K562 (cell line): ENCODE measurements at regions not wholly inside any gene's neighbourhood (a gene's known extent, or its start where the extent isn't known, plus 50 kb on each side); places are given as distances from the start of the nearest gene placed in this dataset.

Experiments used
- ATAC-seq: fragments of 200-7000 bp; cut with Tn5 transposase; 3 replicates; pipeline ENCODE4 v1.9.1; 2020; ENCODE audit warnings: moderate library complexity
- BruUV-seq: library from RNA; stranded (reverse); fragments of 400-500 nt; replicated peaks from 2 replicates; lab custom pipeline; 2021; lab: Mats Ljungman, UMichigan
- CTCF ChIA-PET: fragments of 300-600 bp; formaldehyde crosslinking; extraction: SDS; loops from one replicate; lab custom pipeline; 2021; ENCODE audit warnings: low intra/inter-chr PET ratio; lab: Yijun Ruan, JAX
- POLR2A ChIA-PET: fragments of 300-600, 350-650 bp; sonication (Branson Sonifier 250); formaldehyde crosslinking; extraction: SDS; loops from one replicate; lab custom pipeline; 2021; ENCODE audit warnings: antibody characterized with exemption, inconsistent platforms; lab: Yijun Ruan, JAX
- DNase-seq, 4 experiments: peaks; one replicate each; pipeline versions ENCODE4 v3.0.0 to v3.0.0-alpha.2; 2011 to 2018; ENCODE audit warnings: low spot score in 3 of 4, mixed read lengths in 3 of 4; ENCODE audit errors: extremely low read depth in 1 of 4
- FAIRE-seq: peaks from 2 replicates; lab custom pipeline; 2011; peaks lifted over from hg19 to GRCh38; lab: Jason Lieb, UNC
- H2AFZ ChIP-seq: 2 replicates; pipeline ENCODE4 v1.6.0; 2011; ENCODE audit warnings: low read depth, low read length, control low read depth, inconsistent platforms
- H3K27ac ChIP-seq: fragments of 200-600 bp; 3 replicates; pipeline ENCODE4 v1.8.0; 2011; ENCODE audit warnings: low read depth, mild to moderate bottlenecking, control low read depth, inconsistent platforms, low read length, moderate library complexity, mixed read lengths; ENCODE audit errors: extremely low read depth
- H3K27me3 ChIP-seq, 2 experiments: fragments of 300-600 bp in 1 of 2; 2 replicates in 1 of 2; 3 replicates in 1 of 2; pipeline versions ENCODE4 v1.6.0 to v1.8.0; 2011; ENCODE audit warnings: inconsistent platforms in 2 of 2, low read length in 2 of 2, mild to moderate bottlenecking in 1 of 2, mixed read lengths in 1 of 2, moderate library complexity in 1 of 2; ENCODE audit not compliant: control insufficient read depth in 2 of 2, insufficient read depth in 2 of 2
- H3K36me3 ChIP-seq: fragments of 300-600 bp; 3 replicates; pipeline ENCODE4 v1.8.0; 2011; ENCODE audit warnings: mild to moderate bottlenecking, low read length, inconsistent platforms; ENCODE audit not compliant: control insufficient read depth, insufficient read depth
- H3K4me1 ChIP-seq, 2 experiments: fragments of 200-600 bp in 1 of 2; replicated peaks in 1 of 2; 2 replicates in 1 of 2; 3 replicates in 1 of 2; pipeline versions ENCODE4 v1.5.1 to v1.8.0; 2011; ENCODE audit warnings: inconsistent platforms in 2 of 2, low read length in 2 of 2, mild to moderate bottlenecking in 1 of 2, mixed read lengths in 1 of 2, moderate library complexity in 1 of 2; ENCODE audit not compliant: control insufficient read depth in 2 of 2, insufficient read depth in 2 of 2
- H3K4me2 ChIP-seq: 2 replicates; pipeline ENCODE4 v1.6.1; 2011; ENCODE audit warnings: low read length, control low read depth, inconsistent platforms, mixed read lengths; ENCODE audit not compliant: insufficient read depth
- H3K4me3 ChIP-seq: fragments of 200-600 bp; sonication (generic), shearing (Covaris generic); 2 replicates; pipeline ENCODE4 v1.5.1; 2016; ENCODE audit warnings: control low read depth, inconsistent platforms
- H3K79me2 ChIP-seq: fragments of 200-600 bp; 3 replicates; pipeline ENCODE4 v1.8.0; 2011; ENCODE audit warnings: low read length, inconsistent platforms; ENCODE audit not compliant: control insufficient read depth, insufficient read depth
- H3K9ac ChIP-seq, 2 experiments: 2 replicates each; pipeline versions ENCODE4 v1.6.0 to v1.6.1; 2011; ENCODE audit warnings: low read depth in 2 of 2, low read length in 2 of 2, control low read depth in 1 of 2, inconsistent platforms in 1 of 2, mild to moderate bottlenecking in 1 of 2, mixed read lengths in 1 of 2; ENCODE audit not compliant: insufficient read depth in 1 of 2
- H3K9me1 ChIP-seq: one replicate; pipeline ENCODE4 v1.6.0; 2011; ENCODE audit warnings: inconsistent platforms, mild to moderate bottlenecking, low read length, moderate library complexity; ENCODE audit not compliant: control insufficient read depth, insufficient read depth
- H3K9me3 ChIP-seq: replicated peaks from 2 replicates; pipeline ENCODE4 v1.5.1; 2011; ENCODE audit warnings: low read depth, low read length, inconsistent platforms; ENCODE audit not compliant: control insufficient read depth, insufficient read depth
- H4K20me1 ChIP-seq: replicated peaks from 2 replicates; pipeline ENCODE4 v1.6.1; 2011; ENCODE audit warnings: low read length, inconsistent platforms, mixed read lengths; ENCODE audit not compliant: control insufficient read depth, insufficient read depth
- FOXP1 ChIP-seq: sonication (generic); formaldehyde crosslinking; IDR thresholded peaks from 2 replicates; pipeline ENCODE4 v1.8.0; 2022; ENCODE audit warnings: mild to moderate bottlenecking, missing genetic modification reagents
- RBM25 ChIP-seq: fragments of 200-400 bp; formaldehyde crosslinking; IDR thresholded peaks from 2 replicates; pipeline ENCODE4 v1.6.1; 2018; ENCODE audit warnings: low read length, low read depth, moderate library complexity; ENCODE audit not compliant: severe bottlenecking
- SMAD4 ChIP-seq: fragments of 250-450 bp; sonication (Bioruptor Pico); conservative IDR thresholded peaks from 2 replicates; pipeline ENCODE4 v1.8.0; 2021; ENCODE audit warnings: inconsistent platforms, mild to moderate bottlenecking, moderate library complexity
- SMARCB1 ChIP-seq: IDR thresholded peaks from 2 replicates; pipeline ENCODE4 v1.6.1; 2011; ENCODE audit warnings: improper control_type of control experiment, low read depth; ENCODE audit not compliant: insufficient read length
- ZFP36 ChIP-seq: fragments of 150-350 bp; IDR thresholded peaks from 2 replicates; pipeline ENCODE4 v1.6.1; 2018; ENCODE audit warnings: low read length, low read depth; ENCODE audit not compliant: partially characterized antibody
- ZNF707 ChIP-seq: fragments of 250-450 bp; sonication (Bioruptor Pico); conservative IDR thresholded peaks from 2 replicates; pipeline ENCODE4 v1.8.0; 2022; ENCODE audit warnings: inconsistent platforms, mild to moderate bottlenecking, moderate library complexity
- WGBS: fragments of 100-300 bp; shearing (Covaris generic); methylation state at CpG from one replicate; pipeline ENCODE4 v1.1.6; 2016; ENCODE audit warnings: low coverage, mixed read lengths; ENCODE audit not compliant: insufficient coverage; ENCODE audit errors: missing lambda C conversion rate; 5-methylcytosine and 5-hydroxymethylcytosine counted together
- in situ Hi-C: fragments of 300-500 bp; cut with MboI; formaldehyde crosslinking; loops from 4 replicates; pipeline ENCODE4 v1.15.0; 2018; ENCODE audit warnings: inconsistent platforms, mixed read lengths
- intact Hi-C: fragments of 100-400 bp; cut with micrococcal nuclease; formaldehyde crosslinking; loops from 2 replicates; pipeline ENCODE4 v1.14.2; 2022

GRCh38 chr16:85447693-85448313 is 165.3 kb upstream of the GSE1 start:
- Histone ChIP-seq H3K27ac (no peak overlapping the region), H3K36me3 (no peaks in the 10 kb centered on the region), H3K9me1 (no peaks in the 10 kb centered on the region), H3K4me1 (peaks cover 0 to 73% of the 10 kb centered on the region in 2 experiments; a peak in 2 of 5 replicates), H3K27me3 (no peaks in the 10 kb centered on the region), H3K9ac (peak overlapping the region in 1 of 2 experiments; percentile 33; a peak in 2 of 4 replicates), H3K4me2 (no peak overlapping the region), H2AFZ (no peak overlapping the region), H4K20me1 (peaks cover 4% of the 10 kb centered on the region; the same call in 1 of the 2 replicates), H3K4me3 (no peak overlapping the region), H3K79me2 (no peaks in the 10 kb centered on the region), H3K9me3 (no peaks in the 10 kb centered on the region)
- DNase-seq (no peak), FAIRE-seq (no peak), ATAC-seq (no peak)
- WGBS = 83% methylated on average over 11 of the region's 11 CpGs
- CTCF ChIA-PET = no interaction called here
- TF ChIP-seq FOXP1 (CRISPR knock-in tag) = no peak
- peak; percentile 54 for TF ChIP-seq RBM25
- no peak for TF ChIP-seq SMARCB1
- no peak for TF ChIP-seq SMAD4
- no peak for TF ChIP-seq ZNF707 (CRISPR knock-in tag)
- TF ChIP-seq ZFP36 = peak; percentile 57
- BruUV-seq = no TSS peak
- in situ Hi-C loops (no loop called here), intact Hi-C loops (no loop called here)
- POLR2A ChIA-PET = interaction anchor here (0.5 to 1.6 kb wide), 10 partner anchors 9 to 341 kb away, joined by 3 to 6 read pairs (median 4); no protein-coding TSS in a partner anchor
